ENCODE measurements at regions not wholly inside any gene's neighbourhood (a gene's known extent, or its start where the extent isn't known, plus 50 kb on each side); places are given as distances from the start of the nearest gene placed in this dataset.
"Not testable (repeated sequence)": the region's sequence is repeated elsewhere in the genome, so short reads cannot be mapped to it uniquely, and the experiment has no call there.

DNA sequence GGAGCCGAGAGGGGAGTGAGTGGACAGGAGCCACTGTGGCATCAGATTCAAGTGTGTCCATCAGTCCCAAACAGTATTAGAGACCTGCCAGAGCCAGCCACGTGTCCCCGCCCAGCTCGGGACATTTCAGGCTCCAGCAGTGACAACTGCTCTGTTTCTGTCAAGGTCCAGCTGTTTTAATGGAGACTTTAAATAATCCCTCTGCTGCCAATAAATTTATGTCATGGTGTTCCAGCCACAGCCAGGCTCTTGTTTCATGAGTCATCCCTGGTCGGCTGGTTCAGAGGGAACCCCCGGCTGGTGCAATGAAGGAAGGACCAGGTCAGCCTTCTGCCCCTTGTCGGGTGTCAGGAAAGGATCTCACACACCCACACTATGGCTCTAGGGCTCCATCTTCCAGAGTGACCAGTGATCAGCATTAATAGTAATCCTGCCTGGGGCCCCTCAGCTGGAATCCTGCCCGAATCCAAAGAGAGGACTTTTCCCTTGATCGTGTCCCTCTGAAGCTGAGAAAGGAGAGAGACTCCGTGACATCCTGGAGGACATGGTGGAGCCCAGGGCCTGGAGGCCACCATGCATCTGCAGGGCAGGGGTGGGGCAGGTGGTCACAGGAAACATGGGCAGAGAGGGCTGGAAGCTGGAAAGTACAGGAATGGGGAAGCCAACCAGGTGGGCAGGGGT, 197.3 kb downstream of the MATN1 start:
- no peak for DNase-seq

DNA sequence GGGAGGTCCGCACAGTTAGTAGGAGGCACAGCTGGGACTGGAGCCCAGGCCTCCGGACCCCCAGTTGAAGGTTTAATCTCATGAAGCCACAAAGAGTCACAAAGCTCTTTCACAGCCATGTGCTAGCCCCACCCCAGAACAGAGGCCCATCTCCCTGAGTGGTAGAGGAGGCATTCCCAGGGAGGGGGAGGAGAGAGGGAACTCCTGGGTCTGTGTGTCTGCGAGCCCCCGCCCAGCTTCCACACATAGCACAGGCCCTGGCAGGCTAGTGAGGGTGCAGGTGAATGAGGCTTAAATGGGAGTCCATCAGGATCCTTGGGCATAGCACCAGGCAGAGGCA, 197.8 kb downstream of the MATN1 start:
- DNase-seq = no peak

DNA sequence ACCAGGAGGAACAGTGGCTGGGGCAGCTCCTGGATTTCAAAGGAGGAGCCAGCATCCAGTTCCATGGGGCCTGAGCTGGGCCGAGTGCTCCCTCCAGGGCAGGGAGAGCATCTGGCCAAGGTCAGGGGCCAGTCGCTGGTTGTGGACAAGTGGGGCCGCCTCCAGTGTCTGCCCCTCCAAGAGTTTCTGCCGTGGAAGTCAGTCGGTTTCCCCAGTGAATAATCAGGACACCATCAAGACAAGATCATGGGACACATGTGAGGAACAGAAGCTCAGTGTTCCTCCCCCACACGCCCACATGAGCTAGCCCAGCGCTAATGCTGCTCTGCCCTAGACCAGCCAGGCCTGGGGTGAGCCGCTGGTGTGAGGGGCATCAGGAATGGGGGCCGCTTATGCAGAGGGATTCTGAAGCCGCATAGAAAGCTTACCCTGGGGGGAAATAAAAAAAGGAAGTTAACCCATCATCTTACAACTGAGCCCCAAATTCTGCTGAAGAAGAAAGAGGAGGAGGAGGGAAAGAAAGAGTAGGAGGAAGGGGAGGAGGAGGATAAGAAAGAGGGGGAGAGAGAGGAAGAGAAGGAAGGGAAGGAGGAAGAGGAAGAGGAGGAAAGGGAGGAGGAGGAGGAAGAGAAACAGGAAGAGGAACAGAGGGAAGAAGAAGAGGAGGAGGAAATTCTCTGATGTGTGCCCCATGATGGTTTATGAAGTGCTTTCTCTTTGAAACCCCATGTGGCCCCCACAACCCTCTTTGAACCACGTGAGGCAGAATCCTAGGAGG, 198.4 kb downstream of the MATN1 start:
- no peak for DNase-seq

DNA sequence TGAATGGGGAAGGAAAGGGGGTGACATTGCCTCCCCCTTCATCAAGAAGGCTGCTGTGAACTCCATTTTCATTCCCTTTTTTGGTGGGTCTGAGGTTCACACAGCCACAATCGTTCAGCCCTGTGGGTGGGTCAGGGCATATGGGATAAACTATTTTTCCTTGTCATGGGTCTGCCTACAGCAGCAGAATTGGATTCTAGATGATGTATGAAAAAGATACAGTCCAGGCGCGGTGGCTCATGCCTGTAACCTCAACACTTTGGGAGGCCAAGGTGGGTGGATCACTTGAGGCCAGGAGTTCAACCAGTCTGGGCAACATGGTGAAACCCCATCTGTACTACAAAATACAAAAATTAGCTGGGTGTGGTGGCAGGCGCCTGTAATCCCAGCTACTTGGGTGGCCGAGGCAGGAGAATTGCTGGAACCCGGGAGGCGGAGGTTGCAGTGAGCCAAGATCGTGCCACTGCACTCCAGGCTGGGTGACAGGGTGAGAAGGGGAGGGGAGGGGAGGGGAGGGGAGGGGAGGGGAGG, 199.3 kb downstream of the MATN1 start:
- DNase-seq = not testable (repeated sequence)

DNA sequence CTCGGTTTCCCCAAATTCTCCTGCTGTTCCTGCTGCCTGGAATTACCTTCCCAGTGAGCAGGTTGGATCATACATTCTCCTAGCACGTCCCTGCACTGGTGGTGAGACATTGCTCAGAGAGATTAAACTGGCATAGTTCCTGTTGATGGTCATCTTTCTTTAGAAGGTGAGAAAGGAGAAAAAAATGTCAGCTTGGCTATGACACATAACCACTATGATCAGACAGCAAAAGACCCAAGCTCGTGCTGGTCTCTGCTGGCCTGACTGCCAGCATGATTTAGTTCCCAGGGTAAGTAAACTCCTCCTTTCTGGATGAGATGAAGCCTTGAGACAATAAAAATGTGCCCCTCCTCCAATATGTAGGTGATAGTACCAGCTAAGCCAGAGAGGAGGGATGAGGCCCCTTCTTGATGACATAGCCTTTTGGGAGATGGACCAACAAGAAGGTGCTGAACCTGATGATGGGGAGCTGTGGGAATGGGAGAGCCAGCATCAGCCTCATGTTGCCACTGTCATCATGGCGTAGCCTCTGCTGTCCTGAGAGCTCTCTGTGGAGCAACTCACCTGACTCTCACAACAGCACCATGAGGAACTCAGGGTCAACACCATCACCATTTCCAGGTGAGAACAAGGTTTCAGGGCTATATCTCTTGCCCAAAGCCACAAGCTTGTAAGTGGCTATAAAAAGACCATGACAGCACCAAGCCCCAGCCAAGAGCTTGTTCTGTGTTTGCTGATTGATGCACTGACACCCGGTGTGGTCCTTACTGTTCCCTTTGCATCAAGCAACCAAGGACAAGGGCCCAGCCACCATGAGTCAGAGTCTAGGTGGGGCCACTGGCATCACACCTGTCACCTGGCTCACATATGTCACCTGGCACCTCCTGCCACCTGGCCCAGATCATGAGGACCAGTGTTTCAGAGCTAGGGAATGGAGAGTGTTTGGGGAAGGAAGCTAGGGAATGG, 200.0 kb downstream of the MATN1 start:
- no peak for DNase-seq

DNA sequence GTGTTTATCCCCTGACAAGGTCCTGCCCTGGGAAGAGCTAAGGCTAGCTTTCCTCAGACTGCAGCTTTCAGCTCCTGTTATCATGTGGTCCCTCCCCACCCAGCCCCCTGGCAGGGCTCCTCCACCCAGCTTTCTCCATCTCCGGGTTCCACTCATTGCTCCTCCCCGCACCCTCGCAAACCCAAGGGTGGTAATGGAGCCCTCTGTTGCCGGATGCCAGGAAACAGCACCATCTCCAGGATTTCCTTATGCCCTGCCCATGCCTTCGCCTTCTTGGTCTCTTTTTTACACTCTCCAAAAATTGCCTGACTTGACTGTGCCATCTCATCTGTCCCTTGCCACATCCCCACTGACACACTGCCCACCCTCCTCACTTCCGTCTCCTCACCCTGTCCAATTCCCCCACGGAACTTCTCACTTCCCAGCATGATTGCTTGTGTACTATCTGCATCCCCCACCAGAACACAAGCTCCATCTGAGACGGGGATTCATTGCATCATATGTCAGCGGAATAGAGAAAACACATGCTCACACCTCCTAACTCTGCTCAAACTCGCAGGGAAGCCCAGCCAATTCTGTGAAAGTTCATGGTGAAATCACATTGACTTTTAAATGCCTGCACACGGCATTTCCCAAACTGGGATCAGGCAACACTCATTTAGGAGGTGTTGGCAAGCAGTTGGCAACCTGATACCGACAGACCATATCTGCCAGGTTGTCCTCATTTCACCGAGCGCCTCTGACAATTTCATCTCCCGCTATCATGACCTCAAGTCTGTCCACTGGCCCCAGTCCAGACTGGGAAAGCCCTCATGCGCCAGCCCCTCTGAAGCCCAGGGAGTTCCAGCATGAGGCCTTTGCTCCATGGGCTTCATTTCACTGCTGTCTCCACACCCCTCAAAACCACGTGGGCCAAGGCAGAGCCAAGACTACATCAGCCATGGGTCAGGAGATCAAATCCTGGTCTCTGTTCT, 201.1 kb downstream of the MATN1 start:
- no peak for DNase-seq

DNA sequence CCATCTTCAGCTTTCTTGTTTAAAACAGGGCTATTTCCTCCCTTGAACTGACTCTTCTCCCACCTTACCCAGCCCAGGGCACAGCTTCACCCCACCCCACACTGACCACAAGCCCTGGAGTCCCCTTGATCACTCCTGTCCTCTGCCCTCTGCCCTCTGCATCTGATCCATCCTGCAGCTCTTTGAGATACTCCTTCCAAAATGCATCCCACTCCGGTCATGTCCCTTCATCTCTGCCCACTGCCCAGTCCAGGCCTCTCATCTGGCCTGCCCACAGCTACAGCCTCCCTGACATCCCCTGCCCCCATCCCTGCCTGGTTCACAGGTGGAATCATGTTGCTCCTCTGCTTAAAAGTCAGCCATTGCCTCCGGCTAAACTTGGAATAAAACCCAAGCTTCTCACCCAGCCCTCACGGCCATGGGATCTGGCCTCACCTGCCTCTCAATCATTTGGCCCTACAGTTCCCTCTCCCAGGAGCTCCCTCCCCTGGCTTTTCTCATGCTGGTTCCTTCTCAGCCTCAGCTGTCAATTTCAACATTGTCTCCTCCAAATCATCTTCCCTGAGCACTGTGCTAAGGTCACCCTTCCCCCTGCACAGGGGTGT, 202.0 kb downstream of the MATN1 start:
- no peak for DNase-seq

DNA sequence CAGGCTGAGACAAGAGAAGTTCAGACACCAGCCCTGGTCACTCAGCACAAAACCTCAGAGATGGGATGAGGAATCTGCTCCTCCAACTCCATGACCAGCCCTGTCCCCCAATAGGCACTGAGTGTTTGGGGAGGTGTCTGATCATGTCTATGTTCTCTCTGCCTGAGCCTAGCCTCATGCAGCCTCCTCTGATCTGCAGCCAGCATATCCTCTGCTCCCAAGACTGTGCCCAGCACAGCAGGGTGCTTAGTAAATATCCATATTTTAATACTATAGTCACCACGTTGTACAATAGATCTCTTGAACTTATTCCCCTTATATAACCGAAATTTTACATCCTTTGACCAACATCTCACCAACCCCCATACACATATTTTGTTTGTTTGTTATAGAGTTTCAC, 202.9 kb downstream of the MATN1 start:
- no peak for DNase-seq

DNA sequence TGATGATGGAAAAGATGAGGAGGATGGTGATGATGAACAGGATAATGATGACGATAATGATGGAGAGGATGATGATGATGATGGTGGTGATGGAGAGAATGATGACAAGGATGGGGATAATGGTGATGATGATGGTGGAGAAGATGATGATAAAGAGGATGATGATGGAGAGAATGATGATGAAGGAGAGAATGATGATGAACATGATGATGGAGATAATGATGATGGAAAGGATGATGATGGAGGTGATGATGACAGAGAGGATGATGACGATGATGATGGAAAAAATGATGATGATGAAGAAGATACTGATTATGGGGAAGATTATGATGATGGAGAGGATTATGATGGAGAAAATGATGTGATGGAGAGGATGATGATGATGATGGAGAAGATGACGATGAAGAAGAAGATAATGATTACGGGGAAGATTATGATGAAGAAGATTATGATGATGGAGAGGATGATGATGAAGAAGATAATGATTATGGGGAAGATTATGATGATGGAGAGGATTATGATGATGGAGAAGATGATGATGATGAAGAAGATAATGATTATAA, 204.1 kb downstream of the MATN1 start:
- no peak for DNase-seq

DNA sequence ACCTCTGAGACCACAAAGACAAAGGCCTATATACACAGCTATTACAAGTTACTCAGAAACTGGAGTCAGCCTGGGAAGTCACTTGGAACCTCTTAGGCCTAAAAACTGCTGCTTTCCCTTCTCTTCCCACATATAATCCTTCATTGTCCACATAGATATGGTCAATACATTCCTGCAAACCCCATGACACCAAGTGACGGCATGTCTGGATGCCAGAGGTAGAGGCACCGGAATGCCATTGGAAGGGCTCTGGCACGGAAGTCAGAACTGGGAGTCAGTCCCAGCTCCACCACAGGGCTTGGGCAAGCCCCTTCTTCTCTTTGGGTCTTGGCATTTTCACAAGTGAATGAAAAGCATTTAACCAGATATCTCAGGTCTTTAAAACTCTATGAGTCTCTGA, 204.7 kb downstream of the MATN1 start:
- no peak for DNase-seq

DNA sequence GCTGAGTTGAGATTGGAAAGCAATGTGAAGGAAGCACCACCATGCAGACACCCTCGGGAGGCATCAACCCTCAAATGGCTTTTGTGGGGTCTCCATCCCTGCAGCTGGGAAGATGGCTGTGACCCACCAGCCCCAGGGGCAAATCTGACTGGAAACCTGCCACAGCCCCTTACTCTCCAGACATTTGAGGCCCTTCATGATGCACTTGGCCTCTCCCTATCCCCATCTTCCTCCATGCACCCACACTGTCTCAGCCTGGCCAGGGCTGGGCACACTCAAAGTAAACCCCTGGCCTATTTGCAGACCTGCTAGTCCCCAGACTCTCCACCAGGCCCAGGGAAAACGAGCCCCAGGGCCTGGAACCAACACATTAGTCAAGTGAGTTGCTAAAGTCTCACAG, 205.2 kb downstream of the MATN1 start:
- DNase-seq = no peak

DNA sequence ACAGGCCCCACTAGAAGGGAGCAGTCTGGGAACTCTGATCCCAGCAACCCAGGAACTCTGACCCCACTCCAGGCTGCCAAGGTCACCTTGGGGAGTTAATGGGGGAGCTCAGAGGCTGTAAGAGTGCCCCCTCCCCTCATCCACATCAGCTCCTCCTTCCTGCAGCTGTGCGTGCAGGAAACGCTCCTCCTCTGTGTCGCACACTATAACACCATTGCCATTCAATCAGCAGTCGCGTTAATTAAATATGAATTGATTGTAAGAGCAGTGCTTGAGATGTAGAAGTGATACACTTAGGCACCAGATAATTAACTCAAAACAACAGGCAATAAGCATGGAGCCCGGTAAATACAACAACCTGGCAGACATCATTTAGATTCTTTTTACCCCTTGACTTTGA, 205.7 kb downstream of the MATN1 start:
- not testable (repeated sequence) for DNase-seq

DNA sequence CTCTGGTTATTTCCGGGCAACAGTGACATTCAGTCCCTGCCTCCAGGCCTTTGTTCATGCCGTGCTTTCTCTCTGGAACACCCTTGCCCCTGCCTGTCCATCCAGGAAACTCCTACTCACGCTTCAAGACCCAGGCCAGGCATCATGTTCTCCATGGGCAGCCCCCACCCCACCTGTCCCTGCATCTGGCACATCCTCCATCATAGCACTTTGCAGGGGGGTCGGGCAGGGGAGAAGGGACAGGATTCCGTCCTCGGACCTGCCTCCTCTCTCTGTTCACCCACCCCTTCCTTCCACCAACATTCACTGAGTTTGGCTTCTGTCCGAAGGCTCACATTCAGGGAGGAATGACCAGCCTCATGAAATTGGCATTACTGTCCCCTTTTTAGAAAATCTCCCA, 206.1 kb downstream of the MATN1 start:
- DNase-seq = not testable (repeated sequence)

DNA sequence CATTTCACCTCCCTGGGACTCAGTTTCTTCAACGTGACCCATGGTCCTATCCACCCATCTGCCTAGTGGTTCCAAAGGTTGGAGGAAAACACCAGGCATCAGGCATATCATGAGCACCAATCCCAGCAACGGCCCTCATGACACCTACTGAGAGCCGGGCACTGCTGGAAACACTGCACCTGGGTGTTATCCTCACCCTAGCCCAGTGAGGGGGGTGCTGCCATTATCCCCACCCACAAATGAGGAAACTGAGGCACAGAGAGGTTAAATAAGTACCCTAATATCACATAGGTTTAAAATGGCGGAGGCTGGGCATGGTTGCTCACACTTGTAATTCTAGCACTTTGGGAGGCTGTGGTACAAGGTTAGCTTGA, 206.9 kb downstream of the MATN1 start:
- DNase-seq = no peak

DNA sequence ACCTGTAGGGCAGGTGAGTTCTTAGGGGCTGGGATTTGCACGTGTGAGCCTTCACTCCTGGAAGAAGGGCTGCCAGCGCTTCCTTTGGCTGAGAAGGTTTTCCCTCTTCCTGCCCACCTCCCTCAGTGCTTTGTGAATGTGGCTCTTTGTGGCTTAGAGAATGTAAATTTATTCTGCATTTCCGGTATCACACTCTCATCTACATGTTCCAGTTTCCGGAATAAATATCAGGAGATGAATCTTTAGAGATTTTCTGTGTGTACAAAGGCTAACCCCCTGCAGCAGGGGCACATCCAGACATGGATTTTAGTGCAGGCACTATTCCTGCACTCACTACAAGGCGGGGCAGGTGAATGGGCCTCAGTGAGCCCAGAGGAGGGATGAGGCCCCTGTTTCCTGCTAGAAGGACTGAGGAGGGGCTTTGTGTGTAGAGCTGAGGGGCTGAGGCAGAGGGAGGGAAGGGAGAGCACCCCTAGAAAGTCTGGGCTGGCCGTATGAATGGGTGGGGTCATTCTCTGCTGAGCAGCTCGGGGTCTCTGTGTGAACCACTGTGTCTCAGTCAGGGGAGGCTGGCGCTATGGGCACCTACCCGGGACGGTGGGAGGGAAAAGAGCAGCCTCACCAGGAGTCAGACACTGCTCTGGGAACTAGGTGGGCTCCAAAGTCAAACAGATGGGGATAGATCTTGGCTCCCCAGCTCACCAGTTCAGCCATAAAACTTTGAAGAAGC, 207.5 kb downstream of the MATN1 start:
- no peak for DNase-seq

DNA sequence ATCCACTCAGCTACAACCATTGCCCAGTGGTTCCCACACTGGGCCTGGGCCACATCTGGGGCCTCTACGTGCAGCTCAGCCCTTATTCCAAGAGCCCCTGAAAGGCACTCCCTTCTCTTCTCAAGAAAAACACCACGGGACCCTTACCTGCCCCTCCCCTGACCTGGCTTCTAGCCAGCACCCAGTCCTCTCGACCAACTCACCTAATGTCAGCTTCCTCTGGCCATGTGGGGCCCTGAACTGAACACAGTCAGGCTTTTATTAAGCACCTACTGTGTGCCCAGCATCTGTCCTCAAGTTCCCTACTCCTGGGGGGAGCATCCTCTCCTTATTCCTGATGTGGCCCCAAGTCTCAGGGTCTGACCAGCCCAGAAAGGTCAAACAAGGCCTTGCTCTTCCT, 208.4 kb downstream of the MATN1 start:
- no peak for DNase-seq

DNA sequence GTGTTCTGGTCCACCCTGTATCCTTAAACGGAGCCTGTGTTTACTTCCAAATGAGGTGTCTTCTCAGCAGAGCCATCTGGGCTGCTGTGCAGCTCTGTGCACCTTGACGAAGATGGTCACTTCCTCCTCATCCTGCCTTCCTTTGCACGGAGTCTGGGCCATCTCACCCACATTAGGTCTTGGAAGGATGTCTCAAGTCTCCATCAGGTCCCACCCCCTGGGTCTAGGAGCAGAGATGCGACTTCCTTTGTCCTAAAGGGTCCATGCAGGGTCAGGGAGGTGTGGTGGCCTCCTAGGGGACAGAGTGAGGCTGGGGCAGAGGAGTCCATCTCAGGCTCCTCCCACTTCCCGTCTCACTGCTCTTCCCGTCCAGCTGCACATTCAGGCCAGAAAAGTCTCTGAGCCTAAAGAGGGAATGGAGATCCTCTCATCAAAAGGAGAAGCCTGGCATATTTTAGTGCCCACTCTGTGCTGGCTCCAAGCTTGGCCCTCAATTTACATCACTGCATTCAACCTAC, 209.2 kb downstream of the MATN1 start:
- DNase-seq = no peak

DNA sequence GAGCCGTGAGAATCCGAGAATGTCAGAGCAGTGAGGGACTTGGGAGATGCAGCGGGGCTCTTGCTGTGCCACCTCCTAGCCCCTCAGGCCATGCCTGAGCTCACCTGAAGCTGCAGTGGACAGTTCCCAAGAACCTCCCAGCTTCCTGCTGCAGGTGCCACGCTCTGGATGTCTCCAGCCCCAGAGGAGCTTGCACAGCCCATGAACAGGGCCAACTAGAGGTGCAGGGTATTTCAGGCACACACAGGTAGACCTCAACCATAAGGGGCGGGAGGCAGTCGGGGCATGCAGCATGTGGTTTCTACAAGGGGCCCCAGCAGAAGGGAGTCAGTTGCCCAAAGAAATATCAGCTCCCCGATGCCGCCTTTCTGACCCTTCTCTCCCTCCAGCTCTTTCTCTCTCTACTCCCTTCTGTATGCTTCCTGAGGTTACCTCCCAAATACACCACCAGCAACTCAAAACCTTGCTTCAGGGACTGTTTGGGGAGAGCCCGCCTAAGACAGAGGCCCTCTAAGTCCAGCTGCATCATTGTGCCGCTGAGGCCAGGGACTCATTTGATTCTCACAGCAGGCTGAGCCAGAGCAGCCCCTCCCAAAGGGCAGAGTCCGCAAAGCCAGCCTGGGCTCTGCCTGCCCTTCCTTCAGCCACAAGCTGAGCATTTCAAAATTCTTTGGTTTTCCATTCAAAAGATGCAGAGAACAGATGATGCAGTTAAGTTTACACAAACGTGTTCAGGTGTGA, 209.8 kb downstream of the MATN1 start:
- DNase-seq = no peak

DNA sequence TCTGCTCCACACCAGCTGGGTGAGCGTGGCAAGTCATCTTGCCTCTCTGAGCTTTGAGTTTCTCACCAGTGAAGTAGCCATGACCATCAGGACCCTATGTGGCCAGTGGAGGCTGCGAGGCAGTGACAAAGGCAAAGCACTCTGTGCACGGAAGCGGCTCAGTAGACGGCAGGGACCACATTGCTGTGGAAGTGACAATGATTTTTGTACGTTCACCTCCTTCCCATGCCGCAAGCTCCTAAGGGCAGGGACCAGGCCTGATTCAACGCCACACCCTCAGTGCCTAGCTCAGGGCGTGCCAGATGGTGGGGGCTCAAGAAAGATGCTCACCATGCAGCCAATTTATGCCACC, 210.5 kb downstream of the MATN1 start:
- DNase-seq = no peak

All from CD4-positive, alpha-beta T cell treated with Interleukin-12 subunit alpha and Interleukin-12 subunit beta, for 1 hour (primary cell).